Uterus (tissue), 2 donors: ENCODE measurements at regions not wholly inside any gene's neighbourhood (a gene's known extent, or its start where the extent isn't known, plus 50 kb on each side); places are given as distances from the start of the nearest gene placed in this dataset.
"Not testable (repeated sequence)": the region's sequence is repeated elsewhere in the genome, so short reads cannot be mapped to it uniquely, and the experiment has no call there.

Experiments
- POLR2A ChIP-seq, 2 donors: fragments of 450-650 bp; IDR thresholded peaks; one replicate each; pipeline ENCODE4 v1.6.1; 2016; ENCODE audit warnings: antibody characterized with exemption in 2 of 2, mild to moderate bottlenecking in 1 of 2, moderate library complexity in 1 of 2
- TF ChIP-seq, protein P1 (sequence below), 4 experiments: fragments of 200-600 bp in 2 of 4; fragments of 450-650 bp in 2 of 4; sonication (generic) in 2 of 4; IDR thresholded peaks; one replicate each; pipeline ENCODE4 v1.5.1; 2016 to 2019; ENCODE audit warnings: antibody characterized with exemption in 4 of 4, mild to moderate bottlenecking in 2 of 4, moderate library complexity in 1 of 4

DNA sequence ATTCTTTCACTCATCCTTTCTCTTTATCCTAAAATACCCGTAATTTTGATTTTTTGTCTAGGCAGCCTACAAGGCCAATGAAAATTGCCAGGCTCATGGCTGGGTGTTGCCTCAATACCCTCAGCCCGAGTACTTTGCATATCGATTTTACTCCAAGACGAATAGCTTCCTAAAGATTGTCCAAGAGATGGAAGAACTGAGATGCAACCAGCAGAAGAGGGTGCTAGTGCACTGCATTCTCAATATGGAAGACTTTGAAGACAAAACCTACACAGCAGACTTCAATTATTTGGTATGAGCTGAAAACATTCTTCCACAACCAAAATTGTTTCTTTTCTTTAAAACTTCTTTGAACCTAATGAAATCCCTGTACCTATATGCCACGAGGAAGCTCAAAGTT lies 95.0 kb downstream of the KLRB1 start:
- TF ChIP-seq, protein P1, sequence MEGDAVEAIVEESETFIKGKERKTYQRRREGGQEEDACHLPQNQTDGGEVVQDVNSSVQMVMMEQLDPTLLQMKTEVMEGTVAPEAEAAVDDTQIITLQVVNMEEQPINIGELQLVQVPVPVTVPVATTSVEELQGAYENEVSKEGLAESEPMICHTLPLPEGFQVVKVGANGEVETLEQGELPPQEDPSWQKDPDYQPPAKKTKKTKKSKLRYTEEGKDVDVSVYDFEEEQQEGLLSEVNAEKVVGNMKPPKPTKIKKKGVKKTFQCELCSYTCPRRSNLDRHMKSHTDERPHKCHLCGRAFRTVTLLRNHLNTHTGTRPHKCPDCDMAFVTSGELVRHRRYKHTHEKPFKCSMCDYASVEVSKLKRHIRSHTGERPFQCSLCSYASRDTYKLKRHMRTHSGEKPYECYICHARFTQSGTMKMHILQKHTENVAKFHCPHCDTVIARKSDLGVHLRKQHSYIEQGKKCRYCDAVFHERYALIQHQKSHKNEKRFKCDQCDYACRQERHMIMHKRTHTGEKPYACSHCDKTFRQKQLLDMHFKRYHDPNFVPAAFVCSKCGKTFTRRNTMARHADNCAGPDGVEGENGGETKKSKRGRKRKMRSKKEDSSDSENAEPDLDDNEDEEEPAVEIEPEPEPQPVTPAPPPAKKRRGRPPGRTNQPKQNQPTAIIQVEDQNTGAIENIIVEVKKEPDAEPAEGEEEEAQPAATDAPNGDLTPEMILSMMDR (IDR thresholded peaks at IDR 0.05): not testable (repeated sequence)
- TF ChIP-seq POLR2A (IDR thresholded peaks at IDR 0.05): not testable (repeated sequence)
